Amniotic stem cell (primary cell): ENCODE measurements at regions not wholly inside any gene's neighbourhood (a gene's known extent, or its start where the extent isn't known, plus 50 kb on each side); places are given as distances from the start of the nearest gene placed in this dataset.
"Not testable (repeated sequence)": the region's sequence is repeated elsewhere in the genome, so short reads cannot be mapped to it uniquely, and the experiment has no call there.

Experiments used
- DNase-seq: peaks from one replicate; lab custom pipeline; 2025; lab: John Stamatoyannopoulos, UW

GRCh38 chr2:144011098-144011497, 508.8 kb downstream of the ZEB2 start:
- no peak for DNase-seq

- no peak for DNase-seq
Measured at GRCh38 chr2:144010096-144010836, 509.7 kb downstream of the ZEB2 start.

GRCh38 chr2:144006139-144006538, 513.8 kb downstream of the ZEB2 start:
- DNase-seq, result no peak

GRCh38 chr2:144004742-144005141, 515.2 kb downstream of the ZEB2 start:
- DNase-seq, result no peak

- DNase-seq, result no peak
Measured at GRCh38 chr2:144003460-144004075, 516.4 kb downstream of the ZEB2 start.

GRCh38 chr2:143996974-143997373, 522.9 kb downstream of the ZEB2 start:
- DNase-seq, result no peak

- DNase-seq, result no peak
Measured at GRCh38 chr2:143994961-143995360, 525.0 kb downstream of the ZEB2 start.

- not testable (repeated sequence) for DNase-seq
Measured at GRCh38 chr2:143991596-143991995, 528.3 kb downstream of the ZEB2 start.

- DNase-seq, result no peak
Measured at GRCh38 chr2:143988082-143988481, 531.8 kb downstream of the ZEB2 start.

- no peak for DNase-seq
Measured at GRCh38 chr2:143981428-143981827, 538.5 kb downstream of the ZEB2 start.

GRCh38 chr2:143977356-143977755, 542.6 kb downstream of the ZEB2 start:
- no peak for DNase-seq

- no peak for DNase-seq
Measured at GRCh38 chr2:143975216-143975615, 544.7 kb downstream of the ZEB2 start.

- no peak for DNase-seq
Measured at GRCh38 chr2:143974262-143974661, 545.7 kb downstream of the ZEB2 start.

GRCh38 chr2:143968860-143969259, 551.1 kb downstream of the ZEB2 start:
- DNase-seq, result no peak

- DNase-seq, result no peak
Measured at GRCh38 chr2:143968360-143968759, 551.6 kb downstream of the ZEB2 start.

- no peak for DNase-seq
Measured at GRCh38 chr2:143965493-143966164, 554.3 kb downstream of the ZEB2 start.

GRCh38 chr2:143964891-143965290, 555.0 kb downstream of the ZEB2 start:
- no peak for DNase-seq

GRCh38 chr2:143960177-143960576, 559.7 kb downstream of the ZEB2 start:
- no peak for DNase-seq

- no peak for DNase-seq
Measured at GRCh38 chr2:143957321-143957720, 562.6 kb downstream of the ZEB2 start.

GRCh38 chr2:143955401-143956065, 564.4 kb downstream of the ZEB2 start:
- DNase-seq, result peak; percentile 35

- DNase-seq, result no peak
Measured at GRCh38 chr2:143954844-143955243, 565.1 kb downstream of the ZEB2 start.

GRCh38 chr2:143954186-143954585, 565.7 kb downstream of the ZEB2 start:
- no peak for DNase-seq
